ENCODE measurements at regions not wholly inside any gene's neighbourhood (a gene's known extent, or its start where the extent isn't known, plus 50 kb on each side); places are given as distances from the start of the nearest gene placed in this dataset.
"Not testable (repeated sequence)": the region's sequence is repeated elsewhere in the genome, so short reads cannot be mapped to it uniquely, and the experiment has no call there.

DNA sequence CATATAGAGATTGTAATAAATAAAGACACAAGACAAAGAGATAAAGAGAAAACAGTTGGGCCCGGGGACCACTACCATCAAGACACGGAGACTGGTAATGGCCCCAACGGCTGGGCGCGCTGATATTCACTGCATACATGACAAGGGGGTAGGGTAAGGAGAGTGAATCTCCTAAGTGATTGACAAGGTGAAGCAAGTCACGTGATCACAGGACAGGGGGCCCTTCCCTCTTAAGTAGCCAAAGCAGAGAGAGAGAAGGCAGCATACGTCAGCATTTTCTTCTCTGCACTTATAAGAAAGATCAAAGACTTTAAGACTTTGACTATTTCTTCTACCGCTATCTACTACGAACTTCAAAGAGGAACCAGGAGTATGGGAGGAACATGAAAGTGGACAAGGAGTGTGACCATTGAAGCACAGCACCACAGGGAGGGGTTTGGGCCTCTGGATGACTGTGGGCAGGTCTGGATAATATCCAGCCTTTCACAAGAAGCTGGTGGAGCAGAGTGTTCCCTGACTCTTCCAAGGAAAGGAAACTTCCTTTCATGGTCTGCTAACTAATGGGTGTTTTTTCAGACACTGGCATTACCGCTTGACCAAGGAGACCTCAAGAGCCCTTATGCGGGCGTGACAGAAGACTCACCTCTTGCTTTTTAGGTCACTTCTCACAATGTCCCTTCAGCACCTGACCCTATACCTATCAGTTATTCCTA lies 75.6 kb downstream of the MRPL39 start:
- DNase-seq = not testable (repeated sequence)

DNA sequence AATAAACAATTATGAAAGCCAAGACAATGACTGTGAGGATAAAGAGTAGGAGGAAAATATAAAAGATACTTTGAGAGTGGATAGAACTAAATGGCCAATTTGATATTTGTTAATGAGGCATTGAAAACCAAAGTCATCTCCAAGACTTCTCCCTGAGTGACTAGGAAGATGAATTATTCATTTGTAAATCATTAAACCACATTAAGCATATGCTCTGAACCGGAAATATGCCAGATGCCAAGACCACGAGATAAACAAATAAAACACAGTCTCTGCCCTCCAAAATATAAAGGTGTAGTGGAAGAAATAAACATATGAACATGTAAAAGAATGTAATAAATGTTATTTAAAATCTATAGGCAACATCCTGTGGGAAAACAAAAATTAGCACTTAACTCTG lies 78.8 kb downstream of the MRPL39 start:
- no peak for DNase-seq

GRCh38 chr21:25518491-25518911 lies 88.8 kb downstream of the MRPL39 start:
- DNase-seq = no peak

- no peak for DNase-seq
These were observed 91.5 kb downstream of the MRPL39 start for GRCh38 chr21:25515484-25516405.

- no peak for DNase-seq
These were observed 93.5 kb downstream of the MRPL39 start for GRCh38 chr21:25513810-25514209.

DNA sequence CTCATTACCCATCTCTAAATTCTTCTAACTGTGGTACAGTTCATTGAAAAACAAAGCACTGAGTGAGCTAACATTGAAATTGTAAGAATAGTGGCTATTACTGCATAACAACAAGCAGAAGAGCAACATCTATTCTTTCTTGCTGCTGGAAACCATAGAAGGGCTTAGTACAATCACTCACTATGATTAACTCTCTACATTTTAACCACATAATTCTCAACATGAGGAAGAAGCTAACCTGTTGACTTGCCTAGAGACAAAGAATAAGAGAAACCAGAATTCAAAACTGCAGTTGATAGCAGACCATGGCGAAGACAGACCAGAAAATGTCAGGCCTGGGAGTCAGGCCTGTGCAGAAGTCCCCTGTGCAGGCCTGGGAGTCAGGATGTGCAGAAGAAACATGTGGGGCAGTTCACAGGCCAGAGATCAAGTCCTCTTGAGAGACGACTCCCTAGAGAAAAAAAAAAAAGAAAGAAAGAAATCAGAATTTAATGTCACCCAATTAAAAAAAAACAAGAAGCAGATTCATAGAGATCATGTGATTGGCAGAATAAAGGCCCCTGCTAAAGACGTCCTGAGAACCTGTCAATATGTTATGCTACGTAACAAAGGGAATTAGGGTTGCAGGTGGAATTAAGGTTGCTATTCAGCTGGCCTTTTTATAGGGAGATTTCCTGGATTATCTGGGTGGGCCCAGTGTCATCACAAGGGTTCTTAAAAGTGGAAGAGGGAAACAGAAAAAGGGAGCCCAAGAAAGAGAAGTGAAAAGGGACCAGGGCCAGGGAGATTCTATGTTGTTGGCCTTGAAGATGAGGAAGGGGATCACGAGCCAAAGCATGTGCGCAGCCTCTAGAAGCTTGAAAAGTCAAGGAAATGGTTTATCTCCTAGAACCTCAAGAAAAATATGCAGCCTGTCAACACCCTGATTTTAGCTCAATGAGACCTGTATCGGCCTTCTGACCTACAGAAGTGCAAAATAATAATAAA lies 94.9 kb downstream of the MRPL39 start:
- DNase-seq = no peak

GRCh38 chr21:25509862-25510261 lies 97.4 kb downstream of the MRPL39 start:
- no peak for DNase-seq

GRCh38 chr21:25508364-25508763 lies 98.9 kb downstream of the MRPL39 start:
- no peak for DNase-seq

DNA sequence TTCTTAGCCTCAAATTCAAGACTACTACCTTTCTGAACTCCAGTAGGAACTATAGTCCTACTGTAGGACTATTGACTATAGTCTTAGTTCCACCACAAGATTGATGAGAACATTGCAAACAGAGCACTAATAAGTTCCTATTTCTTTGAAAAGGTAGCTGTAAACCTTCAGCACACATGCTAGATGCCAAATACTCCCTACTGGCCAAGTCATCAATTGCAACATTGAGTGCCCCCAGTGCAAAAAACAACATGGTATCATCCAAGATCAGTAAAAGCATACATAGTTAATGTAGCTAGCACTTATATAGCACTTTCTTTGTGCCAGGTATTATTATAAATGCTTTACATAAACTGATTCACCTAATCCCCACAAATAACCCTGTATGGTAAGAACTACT lies 99.8 kb downstream of the MRPL39 start:
- DNase-seq = no peak

DNA sequence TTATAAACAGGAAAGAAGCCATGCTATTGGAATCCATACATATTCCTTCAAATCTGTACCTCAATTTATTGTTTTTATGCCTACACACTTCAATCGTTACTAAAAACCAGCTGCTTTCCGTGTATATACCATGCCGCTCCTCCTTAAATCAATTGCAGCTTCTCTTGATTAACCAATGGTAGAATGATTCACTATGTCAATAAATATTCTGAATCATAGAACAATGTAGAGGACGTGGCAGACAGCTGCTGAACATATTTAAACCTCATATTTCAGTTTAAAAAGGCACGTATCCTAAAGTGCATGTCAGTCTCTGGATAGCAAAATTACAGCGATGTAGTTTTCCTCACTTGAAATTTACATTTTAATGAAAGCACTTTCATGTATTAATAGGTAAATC lies 100.4 kb downstream of the MRPL39 start:
- DNase-seq = no peak

DNA sequence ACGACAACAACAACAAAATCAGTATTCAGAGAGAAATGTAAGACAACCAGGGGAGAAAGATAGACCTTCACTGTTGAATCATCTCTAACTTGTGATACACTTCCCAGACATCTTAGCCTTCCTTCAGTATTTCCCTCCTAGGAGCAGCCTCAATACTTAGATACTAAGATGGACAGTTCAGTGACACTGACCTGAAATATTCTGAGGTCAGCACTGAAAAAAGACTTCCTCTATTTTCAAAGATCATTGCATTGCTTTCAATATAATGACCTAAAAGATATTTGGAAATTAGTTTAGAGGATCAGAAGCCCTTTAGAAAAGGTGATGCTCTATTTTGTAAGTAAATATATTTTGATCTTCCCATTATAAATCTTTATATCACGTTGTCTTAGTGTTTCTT lies 101.0 kb downstream of the MRPL39 start:
- no peak for DNase-seq

DNA sequence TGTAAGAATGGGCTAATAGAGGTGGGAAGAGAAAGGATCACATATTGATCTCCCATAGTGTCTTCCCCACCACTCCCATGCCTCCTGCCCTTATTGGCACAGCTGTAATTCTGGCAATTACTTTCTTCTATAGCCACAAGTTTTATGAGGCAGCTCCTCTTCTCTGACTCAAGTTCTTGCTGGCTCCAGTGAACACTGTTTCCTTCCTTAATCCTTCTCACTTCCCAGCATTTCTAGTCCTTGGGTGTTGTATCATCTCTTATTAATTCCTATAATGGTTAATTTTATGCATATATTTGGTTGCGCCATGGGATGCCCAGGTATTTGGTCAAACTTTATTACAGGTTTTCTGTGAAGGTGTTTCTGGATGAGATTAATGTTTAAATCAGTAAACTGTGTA lies 103.3 kb downstream of the MRPL39 start:
- DNase-seq = no peak

GRCh38 chr21:25501996-25502665 lies 105.2 kb downstream of the MRPL39 start:
- DNase-seq = peak; percentile 25

GRCh38 chr21:25501462-25501861 lies 105.8 kb downstream of the MRPL39 start:
- DNase-seq = no peak

- DNase-seq = no peak
These were observed 106.7 kb downstream of the MRPL39 start for GRCh38 chr21:25500598-25500997.

DNA sequence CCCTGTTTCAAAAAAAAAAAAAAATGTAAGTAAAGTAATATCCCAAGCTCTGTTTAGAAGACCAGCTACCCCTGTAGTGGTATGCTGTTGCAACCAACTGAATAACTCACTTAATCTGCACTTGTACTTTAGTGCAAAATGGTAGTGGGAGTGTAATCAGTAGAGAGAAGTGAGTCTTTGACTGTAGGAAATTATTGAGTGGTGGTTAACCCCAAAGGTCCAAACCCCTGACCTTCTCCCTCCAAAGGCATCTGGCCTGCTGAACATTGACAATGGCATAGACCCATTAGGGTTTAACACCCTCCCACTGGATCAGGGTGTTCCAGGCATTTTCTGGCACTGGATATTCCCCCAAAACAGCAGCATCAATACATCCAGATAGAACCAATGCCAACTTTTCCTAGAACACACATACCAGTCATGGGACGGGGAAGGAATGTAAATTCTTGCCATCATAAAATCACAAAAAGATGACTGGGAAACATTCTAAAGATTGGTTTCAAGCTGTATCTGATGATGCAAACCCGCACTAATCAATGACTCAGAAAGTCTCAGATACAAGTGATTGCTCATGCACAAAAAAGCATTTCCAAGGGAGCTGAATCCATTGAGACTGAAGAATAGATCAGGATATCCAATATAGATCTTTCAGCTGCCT lies 110.3 kb downstream of the MRPL39 start:
- DNase-seq = no peak

GRCh38 chr21:25494804-25495203 lies 112.5 kb downstream of the MRPL39 start:
- no peak for DNase-seq

DNA sequence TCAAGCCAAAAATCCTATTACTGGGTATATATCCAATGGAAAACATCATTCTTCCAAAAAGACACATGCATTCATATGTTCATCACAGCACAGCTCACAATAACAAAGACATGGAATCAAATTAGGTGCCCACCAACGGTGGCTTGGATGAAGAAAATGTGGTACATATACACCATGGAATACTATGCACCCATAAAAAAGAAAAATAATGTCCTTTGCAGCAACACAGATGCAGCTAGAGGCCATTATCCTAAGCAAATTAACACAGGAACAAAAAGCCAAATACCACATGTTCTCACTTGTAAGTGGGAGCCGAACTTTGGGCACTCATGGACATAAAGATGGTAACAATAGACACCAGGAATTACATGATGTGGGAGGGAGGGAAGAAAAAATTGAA lies 113.6 kb downstream of the MRPL39 start:
- no peak for DNase-seq

DNA sequence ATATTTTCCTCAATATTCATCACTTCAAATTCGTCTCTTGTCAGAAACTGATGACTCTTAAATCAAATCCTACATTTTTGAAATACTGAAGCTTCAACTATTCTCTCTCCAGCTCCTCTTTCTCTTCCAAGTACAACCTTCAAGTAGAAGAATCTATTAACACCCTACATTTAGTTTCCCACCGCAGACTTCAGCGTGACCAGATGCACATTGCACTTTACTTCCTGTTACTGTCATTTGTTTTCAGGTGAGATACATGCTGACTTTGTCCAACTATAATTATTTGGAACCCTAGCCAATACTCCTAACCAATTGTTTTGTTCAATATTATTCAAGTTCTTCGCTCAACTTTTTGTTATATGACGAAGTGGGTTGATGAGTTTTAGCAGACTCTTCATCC lies 116.0 kb downstream of the MRPL39 start:
- DNase-seq = no peak

- no peak for DNase-seq
These were observed 116.5 kb downstream of the MRPL39 start for GRCh38 chr21:25490742-25491141.

DNA sequence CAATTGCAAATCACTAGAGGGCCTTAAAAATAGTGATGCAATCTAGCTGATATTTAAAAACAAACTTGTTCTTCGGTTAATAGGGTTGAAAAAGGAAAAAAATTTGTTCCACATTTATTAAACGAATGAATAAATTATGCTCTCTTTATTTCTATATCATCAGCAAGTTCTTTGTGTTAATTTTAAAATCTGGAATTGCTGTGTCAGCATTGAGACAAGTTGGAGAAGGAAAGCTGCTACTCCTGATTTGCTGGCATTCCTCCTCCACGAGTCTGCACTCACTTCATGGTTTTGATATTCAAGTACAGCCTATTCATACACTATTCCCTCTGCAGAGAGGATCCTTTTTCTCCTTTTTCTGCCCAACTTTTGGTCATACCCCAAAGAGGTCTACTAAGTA lies 117.6 kb downstream of the MRPL39 start:
- DNase-seq = no peak

DNA sequence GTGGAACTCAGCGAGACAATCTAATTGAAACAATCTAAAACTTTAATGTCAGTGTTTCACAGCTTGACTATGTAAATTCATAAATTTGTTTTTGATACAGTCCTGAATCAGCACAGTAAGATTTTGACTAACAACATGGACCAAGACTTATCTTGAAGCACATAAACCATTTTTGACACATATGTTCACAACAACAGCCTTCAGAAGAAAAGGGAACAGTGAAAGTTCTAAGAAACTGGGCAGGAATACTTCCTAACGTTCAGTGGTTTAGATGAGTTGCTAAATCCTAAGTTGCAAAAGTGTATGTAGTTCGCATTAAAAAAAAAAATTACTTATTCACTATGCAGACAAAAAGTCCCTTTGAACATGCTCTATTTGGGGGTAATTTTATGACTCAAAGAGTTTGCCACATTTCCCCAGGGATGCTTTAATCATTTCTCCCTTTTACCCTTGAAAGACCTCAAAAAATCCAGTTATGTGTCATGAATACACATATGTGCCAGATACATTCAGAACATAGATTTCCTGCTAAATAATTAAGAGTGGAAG lies 120.2 kb downstream of the MRPL39 start:
- no peak for DNase-seq

All from CD4-positive, alpha-beta T cell treated with Interleukin-15 for 1 hour (primary cell).